ENCODE measurements at regions not wholly inside any gene's neighbourhood (a gene's known extent, or its start where the extent isn't known, plus 50 kb on each side); places are given as distances from the start of the nearest gene placed in this dataset.

GRCh38 chr2:181787310-181788048, 104.1 kb upstream of the ITPRID2 start:
- no peak for DNase-seq

DNA sequence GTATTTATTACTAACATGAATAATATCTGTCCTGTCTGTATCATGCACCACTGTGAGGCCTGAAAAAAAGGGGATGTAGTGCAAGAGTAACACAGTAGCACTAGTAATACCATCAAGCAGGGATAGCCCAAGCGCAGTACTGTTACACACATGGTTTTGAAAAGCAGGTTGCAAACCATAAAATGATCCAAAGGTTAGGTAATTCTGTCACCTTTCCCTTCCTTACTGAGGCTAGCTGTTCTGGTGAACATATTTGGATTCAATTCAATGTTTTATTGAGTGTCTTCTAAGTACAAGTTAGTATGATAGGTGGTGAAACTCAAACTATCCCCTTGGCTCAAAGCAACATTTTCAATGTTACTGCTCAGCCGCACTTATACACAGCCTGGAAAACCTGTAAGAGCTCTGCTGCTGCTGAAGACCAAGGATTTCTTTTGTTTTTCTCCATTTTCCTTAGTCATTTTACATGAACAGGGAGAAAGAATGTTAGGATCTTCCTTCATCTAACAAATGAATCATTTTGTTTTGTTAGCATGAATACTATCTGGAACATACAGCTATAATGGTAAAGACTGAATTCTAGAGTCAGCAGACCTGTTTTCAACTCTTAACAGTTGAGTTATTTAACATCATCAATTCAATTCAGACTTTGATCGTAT, 102.5 kb upstream of the ITPRID2 start:
- Histone ChIP-seq H3K9me3 (ENCODE audit: severe bottlenecking) (no peaks in the 10 kb centered on the region), H3K27me3 (ENCODE audit: insufficient read depth, low read depth, severe bottlenecking) (no peaks in the 10 kb centered on the region), H3K36me3 (no peaks in the 10 kb centered on the region), H3K27ac (no peak overlapping the region), H3K4me3 (ENCODE audit: low read depth, low read length) (no peak overlapping the region)
- TF ChIP-seq CTCF (IDR thresholded peaks at IDR 0.05; ENCODE audit: low read depth, low read length), result no peak
- no peak for DNase-seq

More at GRCh38 chr2:181787310-181788048, 104.1 kb upstream of the ITPRID2 start:
- H3K9me3 ChIP-seq (ENCODE audit: severe bottlenecking), result no peaks in the 10 kb centered on the region
- H3K4me3 ChIP-seq (ENCODE audit: low read depth, low read length), result no peak overlapping the region
- H3K27ac ChIP-seq, result no peak overlapping the region
- no peaks in the 10 kb centered on the region for H3K36me3 ChIP-seq
- H3K27me3 ChIP-seq (ENCODE audit: insufficient read depth, low read depth, severe bottlenecking), result no peaks in the 10 kb centered on the region
- TF ChIP-seq CTCF (IDR thresholded peaks at IDR 0.05; ENCODE audit: low read depth, low read length), result no peak

DNA sequence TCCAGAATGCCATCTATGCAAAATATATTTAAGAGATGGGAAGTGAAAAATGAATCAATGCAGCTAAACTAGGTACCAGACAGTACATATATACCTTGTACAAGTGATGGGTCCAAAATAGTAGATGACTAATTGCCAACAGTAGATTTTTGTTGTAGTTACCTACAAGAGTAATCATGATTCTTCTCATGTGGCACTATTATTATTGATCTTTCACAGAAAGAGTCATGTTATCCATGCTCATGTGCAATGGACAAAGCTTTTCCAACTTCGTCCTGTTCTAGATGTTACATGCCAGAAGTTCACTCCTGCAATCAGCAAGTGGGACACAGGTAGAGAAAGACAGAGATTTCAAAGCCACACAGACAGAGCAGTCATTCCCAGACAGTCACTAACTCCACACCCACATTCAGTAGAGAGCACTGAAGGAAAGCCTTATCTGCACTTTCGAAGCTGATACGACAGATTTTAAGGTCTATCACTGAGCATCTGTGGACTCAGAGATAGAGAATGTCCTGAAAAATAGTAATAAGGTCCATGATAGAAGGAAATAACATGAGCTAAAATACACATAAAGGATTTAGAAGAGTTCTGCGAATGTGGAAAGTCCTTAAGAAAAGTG, 101.6 kb upstream of the ITPRID2 start:
- no peak overlapping the region for H3K27ac ChIP-seq
- no peak for DNase-seq
- no peaks in the 10 kb centered on the region for H3K9me3 ChIP-seq (ENCODE audit: severe bottlenecking)
- no peak overlapping the region for H3K4me3 ChIP-seq (ENCODE audit: low read depth, low read length)
- no peak for TF ChIP-seq CTCF (IDR thresholded peaks at IDR 0.05; ENCODE audit: low read depth, low read length)
- no peaks in the 10 kb centered on the region for H3K36me3 ChIP-seq
- H3K27me3 ChIP-seq (ENCODE audit: insufficient read depth, low read depth, severe bottlenecking), result no peaks in the 10 kb centered on the region

- DNase-seq, result no peak
- Histone ChIP-seq H3K27ac (no peak overlapping the region), H3K4me3 (ENCODE audit: low read depth, low read length) (no peak overlapping the region)
These were observed 100.5 kb upstream of the ITPRID2 start for GRCh38 chr2:181790716-181791649.

More at GRCh38 chr2:181790716-181791649, 100.5 kb upstream of the ITPRID2 start:
- Histone ChIP-seq H3K36me3 (no peaks in the 10 kb centered on the region), H3K9me3 (ENCODE audit: severe bottlenecking) (no peaks in the 10 kb centered on the region), H3K27me3 (ENCODE audit: insufficient read depth, low read depth, severe bottlenecking) (no peaks in the 10 kb centered on the region)
- no peak for TF ChIP-seq CTCF (IDR thresholded peaks at IDR 0.05; ENCODE audit: low read depth, low read length)
